GM18505 (cell line): ENCODE measurements at regions not wholly inside any gene's neighbourhood (a gene's known extent, or its start where the extent isn't known, plus 50 kb on each side); places are given as distances from the start of the nearest gene placed in this dataset.

Source experiments
- ATAC-seq: cut with Tn5 transposase; IDR thresholded peaks from one replicate; pipeline ENCODE4 v1.9.1; 2021; ENCODE audit not compliant: unreplicated experiment
- POLR2A ChIP-seq: IDR thresholded peaks from 4 replicates; pipeline ENCODE4 v1.6.1; 2011; ENCODE audit warnings: borderline replicate concordance; ENCODE audit not compliant: insufficient read depth, insufficient read length; ENCODE audit errors: extremely low read depth

DNA sequence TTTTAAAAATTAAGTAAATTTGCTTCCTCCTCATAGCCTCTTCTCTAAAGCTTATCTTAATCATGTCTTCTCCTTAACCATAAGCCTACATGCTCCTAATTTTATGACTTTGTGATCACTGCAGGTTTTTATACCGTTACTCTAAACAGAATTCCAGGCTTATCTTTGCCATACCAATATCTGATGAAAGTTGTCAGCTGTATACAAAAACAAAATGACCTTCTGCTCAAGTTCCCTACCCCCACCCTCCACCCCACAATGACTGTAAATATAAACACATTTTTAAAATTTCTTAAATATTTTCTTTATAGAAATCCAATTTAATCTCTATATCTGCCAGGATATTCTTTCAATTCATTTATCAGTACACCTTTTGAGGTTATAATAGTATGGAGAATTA, 60.5 kb upstream of the SGK1 start:
- no peak for ATAC-seq
- TF ChIP-seq POLR2A = no peak

- TF ChIP-seq POLR2A = no peak
- no peak for ATAC-seq
These were observed 58.9 kb upstream of the SGK1 start for GRCh38 chr6:134376785-134377184.

DNA sequence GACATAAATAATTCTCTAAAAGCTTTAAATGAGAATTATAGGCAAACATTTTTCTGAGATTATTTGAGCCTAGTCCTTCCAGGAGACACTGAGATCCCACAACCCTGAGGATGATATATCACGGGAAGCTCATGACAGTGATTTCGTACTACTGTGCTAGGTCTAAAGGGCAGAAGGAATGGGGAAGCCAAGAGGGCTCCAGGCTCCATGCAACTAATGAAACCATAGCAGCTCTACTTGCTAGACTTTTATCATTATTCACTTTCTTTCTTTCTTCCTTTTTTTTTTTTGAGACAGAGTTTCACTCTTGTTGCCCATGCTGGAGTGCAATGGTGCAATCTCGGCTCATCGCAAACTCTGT, 57.3 kb upstream of the SGK1 start:
- no peak for ATAC-seq
- no peak for TF ChIP-seq POLR2A

DNA sequence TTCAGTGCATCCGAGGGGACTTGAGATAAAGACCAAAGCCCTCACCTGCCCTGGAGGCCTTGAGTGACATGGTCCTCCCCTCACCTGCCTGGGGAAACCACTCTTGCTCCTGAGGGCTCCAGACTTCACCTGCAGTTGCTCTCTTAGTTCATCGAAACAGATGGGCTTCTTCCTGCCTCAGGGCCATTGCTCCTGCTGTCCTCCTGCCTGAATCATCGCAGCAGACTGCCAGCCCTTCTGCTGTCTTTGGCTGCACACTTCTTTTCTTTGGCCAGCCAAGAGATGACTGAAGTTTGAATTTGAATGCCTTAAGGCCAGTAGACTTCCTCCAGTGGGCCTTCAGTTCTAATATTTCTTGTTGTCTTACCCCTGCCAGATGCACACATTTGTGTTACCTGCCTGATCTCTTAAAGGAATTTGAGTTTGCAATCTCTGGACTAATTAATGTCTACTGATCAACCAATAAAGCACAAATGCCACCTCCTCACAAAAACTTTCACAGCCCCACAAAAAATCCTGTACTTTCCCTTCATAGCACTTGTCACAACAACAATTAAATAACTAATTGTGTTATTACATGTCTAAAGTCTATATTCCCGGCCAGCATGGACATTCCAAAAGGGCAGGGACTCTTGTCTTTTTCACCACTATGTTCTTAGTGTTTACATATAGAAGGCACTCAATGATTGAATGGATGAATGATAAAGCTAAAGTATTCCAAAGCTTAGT, 56.7 kb upstream of the SGK1 start:
- TF ChIP-seq POLR2A = no peak
- ATAC-seq = no peak

DNA sequence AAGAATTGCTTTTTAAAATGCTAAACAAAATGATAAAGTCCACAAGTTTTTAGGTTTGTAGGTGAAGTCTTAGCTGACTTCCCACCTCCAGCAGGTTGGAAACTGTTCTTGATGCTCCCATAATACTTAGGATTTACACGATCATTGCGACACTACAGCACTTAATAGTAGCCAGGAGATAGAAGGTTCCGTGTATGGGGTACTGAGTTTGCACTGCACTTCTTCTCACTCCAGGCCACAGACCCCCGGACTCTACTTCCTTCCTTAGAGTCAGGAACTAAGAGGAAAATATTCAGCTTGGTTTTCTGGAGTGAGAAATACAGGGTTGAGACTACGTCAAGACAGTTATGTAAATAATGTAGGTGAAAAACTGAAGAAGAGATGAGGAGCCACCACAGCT, 56.1 kb upstream of the SGK1 start:
- no peak for TF ChIP-seq POLR2A
- ATAC-seq = no peak

GRCh38 chr6:134373282-134373922, 55.5 kb upstream of the SGK1 start:
- peak; percentile 95 for ATAC-seq
- no peak for TF ChIP-seq POLR2A

DNA sequence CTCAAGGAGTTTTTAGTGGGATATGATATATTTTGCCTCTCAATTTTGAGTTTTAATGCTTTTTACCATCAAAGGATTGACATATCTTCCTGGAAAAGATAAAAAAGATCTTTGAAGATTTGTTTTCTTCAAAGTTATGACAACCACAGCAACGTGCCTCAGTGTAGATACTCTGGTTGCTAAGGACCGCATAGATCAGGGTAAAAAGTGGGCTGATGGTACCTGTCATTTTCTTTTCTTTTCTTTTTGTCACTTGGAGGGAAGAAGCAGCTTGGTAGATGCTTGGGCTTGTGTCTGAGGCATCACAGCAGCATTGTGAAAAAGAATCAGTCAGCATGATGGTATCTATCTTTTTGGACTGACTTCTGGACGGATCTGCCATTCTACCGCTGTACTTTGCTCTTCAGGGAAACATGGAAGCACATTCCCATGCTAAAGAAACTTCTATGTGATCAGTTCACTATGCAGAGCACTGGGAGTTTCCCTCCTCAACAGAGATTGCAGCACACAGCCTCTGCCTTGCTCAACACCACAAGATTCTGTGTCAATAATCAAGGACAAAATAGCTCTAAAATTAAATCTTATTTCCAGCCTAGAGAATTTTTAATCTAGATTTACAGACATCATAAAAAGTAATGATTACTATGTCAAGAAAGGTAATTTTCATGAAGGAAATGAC, 54.8 kb upstream of the SGK1 start:
- ATAC-seq = no peak
- no peak for TF ChIP-seq POLR2A

DNA sequence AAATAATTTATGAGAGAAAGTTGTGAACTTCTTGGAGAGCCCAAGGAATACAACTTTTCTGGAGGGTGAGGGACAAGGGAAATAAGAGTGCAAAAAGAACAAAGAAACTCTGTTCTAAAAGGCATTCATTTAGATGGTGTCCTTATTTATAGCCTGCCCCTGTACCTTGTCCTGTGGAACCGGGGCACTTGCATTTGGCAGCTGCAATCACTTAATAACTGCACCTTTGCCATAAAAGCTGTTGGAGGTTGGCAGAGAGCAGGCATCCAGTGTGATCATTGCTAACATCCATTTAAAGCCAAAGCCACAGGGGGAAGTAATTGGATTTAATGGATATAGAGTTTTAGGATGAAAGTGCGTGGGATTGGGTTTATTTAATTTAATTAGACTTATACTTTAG, 50.8 kb upstream of the SGK1 start:
- no peak for TF ChIP-seq POLR2A
- ATAC-seq = no peak
